SK-N-SH (cell line): ENCODE measurements at regions not wholly inside any gene's neighbourhood (a gene's known extent, or its start where the extent isn't known, plus 50 kb on each side); places are given as distances from the start of the nearest gene placed in this dataset.
A peak's percentile ranks its signal among the peaks of the same experiment; 100 is the strongest.

Source experiments
- CTCF ChIA-PET: fragments of 300-600, 350-600 bp; formaldehyde crosslinking; extraction: SDS; loops from one replicate; lab custom pipeline; 2021; lab: Yijun Ruan, JAX
- POLR2A ChIA-PET: fragments of 350-600 bp; sonication (Branson Sonifier 250); formaldehyde crosslinking; extraction: SDS; loops from one replicate; lab custom pipeline; 2020; ENCODE audit warnings: antibody characterized with exemption, inconsistent platforms; lab: Yijun Ruan, JAX
- DNase-seq: peaks from one replicate; pipeline ENCODE4 v3.0.0; 2012
- H2AFZ ChIP-seq: fragments of 200-600 bp; sonication (generic); 2 replicates; pipeline ENCODE4 v1.8.1; 2016; ENCODE audit warnings: antibody characterized with exemption, mild to moderate bottlenecking, low read depth
- H3F3A ChIP-seq: fragments of 200-600 bp; sonication (generic); replicated peaks from 2 replicates; pipeline ENCODE3; 2016; ENCODE audit warnings: antibody characterized with exemption, mild to moderate bottlenecking; ENCODE audit not compliant: insufficient read depth
- H3K27ac ChIP-seq, 2 experiments: fragments of 200-500 bp in 1 of 2; fragments of 200-600 bp in 1 of 2; sonication (Bioruptor generic) in 1 of 2; sonication (generic), shearing (Covaris generic) in 1 of 2; 2 replicates each; pipeline versions ENCODE4 v1.5.1 to v1.6.1; 2014 to 2016; ENCODE audit warnings: low read depth in 2 of 2, inconsistent platforms in 1 of 2, low read length in 1 of 2, mild to moderate bottlenecking in 1 of 2, mixed read lengths in 1 of 2
- H3K27me3 ChIP-seq: fragments of 200-600 bp; sonication (generic), shearing (Covaris generic); 2 replicates; pipeline ENCODE4 v1.6.1; 2016; ENCODE audit warnings: mixed run types; ENCODE audit not compliant: insufficient read depth
- H3K36me3 ChIP-seq, 2 experiments: fragments of 200-500 bp in 1 of 2; fragments of 200-600 bp in 1 of 2; sonication (Bioruptor generic) in 1 of 2; sonication (generic) in 1 of 2; replicated peaks in 1 of 2; 2 replicates each; pipeline versions ENCODE3 to v1.5.1; 2014 to 2016; ENCODE audit warnings: low read length in 1 of 2, mild to moderate bottlenecking in 1 of 2; ENCODE audit not compliant: insufficient read depth in 2 of 2, control insufficient read depth in 1 of 2
- H3K4me1 ChIP-seq, 2 experiments: fragments of 200-500 bp in 1 of 2; fragments of 200-600 bp in 1 of 2; sonication (Bioruptor generic) in 1 of 2; sonication (generic), shearing (Covaris generic) in 1 of 2; 2 replicates each; pipeline versions ENCODE4 v1.5.1 to v1.6.1; 2014 to 2016; ENCODE audit warnings: low read depth in 1 of 2, low read length in 1 of 2, mixed run types in 1 of 2; ENCODE audit not compliant: insufficient read depth in 2 of 2, control insufficient read depth in 1 of 2
- H3K4me2 ChIP-seq: fragments of 200-600 bp; sonication (generic), shearing (Covaris generic); 2 replicates; pipeline ENCODE4 v1.6.1; 2017; ENCODE audit warnings: mixed run types
- H3K4me3 ChIP-seq, 2 experiments: fragments of 200-500 bp in 1 of 2; fragments of 200-600 bp in 1 of 2; sonication (Bioruptor generic) in 1 of 2; sonication (generic), shearing (Covaris generic) in 1 of 2; 2 replicates each; pipeline versions ENCODE4 v1.5.1 to v1.8.1; 2014 to 2016; ENCODE audit warnings: low read depth in 2 of 2, inconsistent platforms in 1 of 2, low read length in 1 of 2, mild to moderate bottlenecking in 1 of 2, mixed read lengths in 1 of 2, moderate library complexity in 1 of 2
- H3K79me2 ChIP-seq: fragments of 200-600 bp; sonication (generic); 2 replicates; pipeline ENCODE4 v1.8.1; 2017; ENCODE audit warnings: mild to moderate bottlenecking; ENCODE audit not compliant: insufficient read depth
- H3K9ac ChIP-seq: fragments of 200-600 bp; sonication (generic); 2 replicates; pipeline ENCODE4 v1.6.1; 2017; ENCODE audit warnings: mixed run types
- H3K9me2 ChIP-seq: fragments of 200-600 bp; sonication (generic); 2 replicates; pipeline ENCODE4 v1.6.1; 2017; ENCODE audit warnings: mixed run types
- H3K9me3 ChIP-seq: fragments of 200-600 bp; sonication (generic); 2 replicates; pipeline ENCODE4 v1.6.1; 2017; ENCODE audit warnings: mixed run types, mild to moderate bottlenecking, moderate library complexity
- H4K20me1 ChIP-seq: fragments of 200-600 bp; sonication (generic); 2 replicates; pipeline ENCODE4 v1.6.1; 2017; ENCODE audit warnings: mild to moderate bottlenecking, mixed run types; ENCODE audit not compliant: insufficient read depth
- CHD2 ChIP-seq: fragments of 150-350 bp; IDR thresholded peaks from 2 replicates; pipeline ENCODE4 v1.6.1; 2018; ENCODE audit warnings: low read length; ENCODE audit not compliant: partially characterized antibody
- CTCF ChIP-seq: fragments of 200-600 bp; sonication (generic); IDR thresholded peaks from 2 replicates; pipeline ENCODE4 v1.6.1; 2017; ENCODE audit warnings: antibody characterized with exemption, mild to moderate bottlenecking, moderate library complexity
- ELF1 ChIP-seq: IDR thresholded peaks from 2 replicates; pipeline ENCODE4 v1.4.0; 2012
- FOSL2 ChIP-seq: IDR thresholded peaks from 2 replicates; pipeline ENCODE4 v1.4.0; 2012; ENCODE audit warnings: low read depth, mild to moderate bottlenecking, moderate library complexity, borderline replicate concordance
- JUND ChIP-seq: IDR thresholded peaks from 2 replicates; pipeline ENCODE4 v1.4.0; 2012
- MEF2A ChIP-seq: IDR thresholded peaks from 2 replicates; pipeline ENCODE4 v1.4.0; 2012; ENCODE audit warnings: low read depth, borderline replicate concordance
- MXI1 ChIP-seq: IDR thresholded peaks from 2 replicates; pipeline ENCODE4 v1.6.1; 2012; ENCODE audit warnings: mild to moderate bottlenecking, low read depth, low read length, improper control_type of control experiment
- NFIC ChIP-seq: IDR thresholded peaks from 2 replicates; pipeline ENCODE4 v1.4.0; 2012; ENCODE audit warnings: borderline replicate concordance
- RAD21 ChIP-seq: IDR thresholded peaks from 2 replicates; pipeline ENCODE4 v1.6.1; 2012; ENCODE audit warnings: mild to moderate bottlenecking, low read length
- USF1 ChIP-seq: IDR thresholded peaks from 2 replicates; pipeline ENCODE4 v1.4.0; 2012; ENCODE audit warnings: low read depth, borderline replicate concordance
- USF2 ChIP-seq: fragments of 150-350 bp; IDR thresholded peaks from 2 replicates; pipeline ENCODE4 v1.6.1; 2017; ENCODE audit warnings: antibody characterized with exemption, low read length, low read depth, borderline replicate concordance
- YY1 ChIP-seq: IDR thresholded peaks from 2 replicates; pipeline ENCODE4 v1.4.0; 2012; ENCODE audit warnings: low read depth, mild to moderate bottlenecking
- ZBTB33 ChIP-seq: IDR thresholded peaks from 2 replicates; pipeline ENCODE4 v1.4.0; 2012; ENCODE audit warnings: low read depth, borderline replicate concordance
- WGBS: methylation state at CpG from one replicate; pipeline ENCODE4 v1.1.6; 2017; ENCODE audit warnings: low lambda C conversion rate; 5-methylcytosine and 5-hydroxymethylcytosine counted together

GRCh38 chr14:103188810-103189480, 65.7 kb downstream of the TNFAIP2 start:
- TF ChIP-seq FOSL2 (no peak), MXI1 (no peak), YY1 (no peak), RAD21 (0 out of 2 replicates have a peak, but pooled peaks have one; percentile 11), USF2 (no peak), CHD2 (no peak), NFIC (no peak), CTCF (peak; percentile 20; the same call in 1 of the 2 replicates), ELF1 (no peak), ZBTB33 (no peak), MEF2A (no peak), JUND (no peak), USF1 (no peak)
- Histone ChIP-seq H3K9ac (no peak overlapping the region), H3K4me1 (peaks cover 0 to 6% of the 10 kb centered on the region in 2 experiments; a peak in 2 of 4 replicates), H3K4me3 (no peak overlapping the region; a peak in 1 of 4 replicates), H3F3A (no peaks in the 10 kb centered on the region), H3K4me2 (no peak overlapping the region), H3K9me3 (no peaks in the 10 kb centered on the region), H2AFZ (no peak overlapping the region), H3K79me2 (no peaks in the 10 kb centered on the region), H3K9me2 (no peaks in the 10 kb centered on the region), H4K20me1 (no peaks in the 10 kb centered on the region), H3K27ac (no peak overlapping the region), H3K27me3 (no peaks in the 10 kb centered on the region), H3K36me3 (no peaks in the 10 kb centered on the region)
- POLR2A ChIA-PET = no interaction called here
- peak; percentile 64 for DNase-seq
- WGBS = 58% methylated on average over 28 of the region's 67 CpGs
- CTCF ChIA-PET = interaction anchor here (1.0 to 6.4 kb wide), 3 partner anchors 35 to 104 kb away, joined by 3 to 59 read pairs (median 46); no protein-coding TSS in a partner anchor
